Adrenal gland (tissue), 5 donors: ENCODE measurements at regions not wholly inside any gene's neighbourhood (a gene's known extent, or its start where the extent isn't known, plus 50 kb on each side); places are given as distances from the start of the nearest gene placed in this dataset.

ENCODE experiments used
- CTCF ChIP-seq, 6 experiments: fragments of 450-650 bp in 4 of 6; fragments of 200-600 bp in 2 of 6; sonication (generic) in 1 of 6; IDR thresholded peaks; 1 replicate in 5 of 6; 2 replicates in 1 of 6; pipeline versions ENCODE4 v1.5.1 to v1.8.0; 2016 to 2021; ENCODE audit warnings: antibody characterized with exemption in 6 of 6, mild to moderate bottlenecking in 2 of 6, moderate library complexity in 1 of 6
- POLR2A ChIP-seq, 2 donors: fragments of 450-650 bp; IDR thresholded peaks; one replicate each; pipeline ENCODE4 v1.6.1; 2017; ENCODE audit warnings: antibody characterized with exemption in 2 of 2, mild to moderate bottlenecking in 2 of 2, moderate library complexity in 1 of 2
- donor health status: DM: no; HTN: no; CAD: no.

- TF ChIP-seq POLR2A (IDR thresholded peaks at IDR 0.05) (no peak), CTCF (IDR thresholded peaks at IDR 0.05) (no peak)
These were observed 499.2 kb upstream of the FAM98A start for GRCh38 chr2:34098256-34098655.
